IMR-90 (cell line): ENCODE measurements at regions not wholly inside any gene's neighbourhood (a gene's known extent, or its start where the extent isn't known, plus 50 kb on each side); places are given as distances from the start of the nearest gene placed in this dataset.

Source experiments
- ATAC-seq: fragments of 200-7000 bp; cut with Tn5 transposase; 2 replicates; pipeline ENCODE4 v1.9.1; 2020; ENCODE audit warnings: low read depth, mild to moderate bottlenecking, moderate library complexity
- BruUV-seq: library from RNA; stranded (reverse); fragments of 400-500 nt; replicated peaks from 2 replicates; lab custom pipeline; 2021; lab: Mats Ljungman, UMichigan
- CTCF ChIA-PET: fragments of 300-600 bp; formaldehyde crosslinking; extraction: SDS; loops from one replicate; lab custom pipeline; 2021; ENCODE audit warnings: antibody characterized with exemption; lab: Yijun Ruan, JAX
- POLR2A ChIA-PET: fragments of 300-600 bp; sonication (Branson Sonifier 250); formaldehyde crosslinking; loops from one replicate; lab custom pipeline; 2022; ENCODE audit warnings: antibody characterized with exemption; ENCODE audit not compliant: unreplicated experiment; lab: Charles Lee
- DNase-seq: peaks from one replicate; pipeline ENCODE4 v3.0.0; 2013
- H2AFZ ChIP-seq: replicated peaks from 2 replicates; pipeline ENCODE3; 2013; ENCODE audit warnings: low read length, mild to moderate bottlenecking; ENCODE audit not compliant: poor library complexity
- H2AK5ac ChIP-seq: 2 replicates; pipeline ENCODE4 v1.6.1; 2013; ENCODE audit warnings: low read depth, low read length, inconsistent platforms
- H2AK9ac ChIP-seq: replicated peaks from 2 replicates; pipeline ENCODE3; 2013; ENCODE audit warnings: mild to moderate bottlenecking, low read depth, low read length, moderate library complexity; ENCODE audit not compliant: poor library complexity
- H2BK120ac ChIP-seq: 2 replicates; pipeline ENCODE4 v1.6.1; 2013; ENCODE audit warnings: low read depth, low read length, inconsistent platforms
- H2BK15ac ChIP-seq: 3 replicates; pipeline ENCODE4 v1.6.1; 2013; ENCODE audit warnings: low read depth, low read length, inconsistent platforms
- H2BK20ac ChIP-seq: 2 replicates; pipeline ENCODE4 v1.6.1; 2013; ENCODE audit warnings: low read depth, mild to moderate bottlenecking, inconsistent platforms, low read length, moderate library complexity
- H2BK5ac ChIP-seq: 2 replicates; pipeline ENCODE4 v1.6.1; 2013; ENCODE audit warnings: mild to moderate bottlenecking, low read depth, low read length, inconsistent platforms; ENCODE audit not compliant: poor library complexity, severe bottlenecking
- H3K14ac ChIP-seq: replicated peaks from 2 replicates; pipeline ENCODE4 v1.6.1; 2013; ENCODE audit warnings: low read depth, low read length, inconsistent platforms
- H3K18ac ChIP-seq: 2 replicates; pipeline ENCODE4 v1.6.1; 2013; ENCODE audit warnings: low read depth, low read length, control low read depth
- H3K23ac ChIP-seq: 2 replicates; pipeline ENCODE4 v1.6.1; 2013; ENCODE audit warnings: low read depth, low read length, inconsistent platforms
- H3K27ac ChIP-seq: 2 replicates; pipeline ENCODE4 v1.5.1; 2013; ENCODE audit warnings: mild to moderate bottlenecking, control low read depth, low read length; ENCODE audit not compliant: insufficient read depth
- H3K27me3 ChIP-seq: 2 replicates; pipeline ENCODE4 v1.6.1; 2013; ENCODE audit warnings: low read length; ENCODE audit not compliant: control insufficient read depth, insufficient read depth
- H3K36me3 ChIP-seq: 2 replicates; pipeline ENCODE4 v1.6.1; 2013; ENCODE audit warnings: low read length, mixed read lengths; ENCODE audit not compliant: control insufficient read depth, insufficient read depth
- H3K4ac ChIP-seq: 2 replicates; pipeline ENCODE4 v1.6.1; 2013; ENCODE audit warnings: low read depth, low read length, inconsistent platforms
- H3K4me1 ChIP-seq: 2 replicates; pipeline ENCODE4 v1.6.1; 2013; ENCODE audit warnings: low read length, mixed read lengths; ENCODE audit not compliant: control insufficient read depth, insufficient read depth
- H3K4me2 ChIP-seq: 2 replicates; pipeline ENCODE4 v1.6.1; 2013; ENCODE audit warnings: low read depth, mild to moderate bottlenecking, control low read depth, low read length, moderate library complexity
- H3K4me3 ChIP-seq: 2 replicates; pipeline ENCODE4 v1.5.1; 2013; ENCODE audit warnings: low read depth, mild to moderate bottlenecking, control low read depth, low read length, moderate library complexity; ENCODE audit not compliant: insufficient read depth
- H3K56ac ChIP-seq: 2 replicates; pipeline ENCODE4 v1.6.1; 2013; ENCODE audit warnings: low read length, inconsistent platforms; ENCODE audit not compliant: insufficient read depth; ENCODE audit errors: extremely low read depth
- H3K79me1 ChIP-seq, 2 experiments: 2 replicates each; pipeline ENCODE4 v1.6.1; 2013; ENCODE audit warnings: low read length in 2 of 2, inconsistent platforms in 1 of 2, low read depth in 1 of 2
- H3K9ac ChIP-seq: 2 replicates; pipeline ENCODE4 v1.6.1; 2013; ENCODE audit warnings: low read depth, low read length, control low read depth
- H3K9me1 ChIP-seq: 2 replicates; pipeline ENCODE4 v1.6.1; 2013; ENCODE audit warnings: low read length, inconsistent platforms; ENCODE audit not compliant: insufficient read depth
- H3K9me3 ChIP-seq: 2 replicates; pipeline ENCODE4 v1.6.1; 2013; ENCODE audit warnings: low read length; ENCODE audit not compliant: control insufficient read depth, insufficient read depth
- H4K20me1 ChIP-seq: 2 replicates; pipeline ENCODE4 v1.6.1; 2013; ENCODE audit warnings: low read length, inconsistent platforms; ENCODE audit not compliant: insufficient read depth
- H4K5ac ChIP-seq: 2 replicates; pipeline ENCODE4 v1.6.1; 2013; ENCODE audit warnings: mild to moderate bottlenecking, low read depth, low read length, control low read depth
- H4K8ac ChIP-seq, 2 experiments: 2 replicates each; pipeline ENCODE4 v1.6.1; 2013; ENCODE audit warnings: low read depth in 2 of 2, low read length in 2 of 2, control low read depth in 1 of 2, inconsistent platforms in 1 of 2
- H4K91ac ChIP-seq: 2 replicates; pipeline ENCODE4 v1.6.1; 2013; ENCODE audit warnings: low read depth, low read length, inconsistent platforms; ENCODE audit not compliant: insufficient read depth
- FOS ChIP-seq: fragments of 150-350 bp; IDR thresholded peaks from 2 replicates; pipeline ENCODE4 v1.6.1; 2016; ENCODE audit warnings: low read depth, low read length
- MAZ ChIP-seq: IDR thresholded peaks from 2 replicates; pipeline ENCODE4 v1.6.1; 2012; ENCODE audit warnings: low read depth, mild to moderate bottlenecking, low read length, improper control_type of control experiment, moderate library complexity, borderline replicate concordance
- MXI1 ChIP-seq: IDR thresholded peaks from 2 replicates; pipeline ENCODE4 v1.6.1; 2012; ENCODE audit warnings: low read depth, mild to moderate bottlenecking, low read length, moderate library complexity, borderline replicate concordance
- POLR2A ChIP-seq: IDR thresholded peaks from 2 replicates; pipeline ENCODE4 v1.6.1; 2012; ENCODE audit warnings: mild to moderate bottlenecking, low read depth, low read length
- RFX5 ChIP-seq: IDR thresholded peaks from 2 replicates; pipeline ENCODE4 v1.8.0; 2012; ENCODE audit warnings: low read depth, mild to moderate bottlenecking, low read length, moderate library complexity
- SMC3 ChIP-seq: fragments of 150-350 bp; IDR thresholded peaks from 2 replicates; pipeline ENCODE4 v1.6.1; 2016; ENCODE audit warnings: low read depth, mild to moderate bottlenecking, antibody characterized with exemption, low read length, moderate library complexity
- USF2 ChIP-seq: fragments of 150-350 bp; IDR thresholded peaks from 2 replicates; pipeline ENCODE4 v1.6.1; 2017; ENCODE audit warnings: mild to moderate bottlenecking, antibody characterized with exemption, low read length, low read depth
- WGBS, 2 experiments: methylation state at CpG; one replicate each; pipeline versions ENCODE4 v1.1.5 to v1.1.7; 2013; ENCODE audit warnings: missing lambda C conversion rate in 2 of 2; ENCODE audit not compliant: insufficient read length in 1 of 2; ENCODE audit errors: extremely low coverage in 2 of 2; 5-methylcytosine and 5-hydroxymethylcytosine counted together
- dilution Hi-C: fragments of 300-500 bp; cut with HindIII; formaldehyde crosslinking; loops from one replicate; pipeline ENCODE4 v1.14.3; 2018; ENCODE audit warnings: low sequenced_read_pairs; ENCODE audit not compliant: unreplicated experiment
- in situ Hi-C: fragments of 300-500 bp; cut with MboI; formaldehyde crosslinking; loops from 3 replicates; pipeline ENCODE4 v1.14.3; 2019; ENCODE audit warnings: low sequenced_read_pairs, inconsistent platforms, mixed read lengths
- intact Hi-C: fragments of 100-400 bp; cut with micrococcal nuclease; formaldehyde crosslinking; loops from 2 replicates; pipeline ENCODE4 v1.10.0; 2022
- TF ChIP-seq, protein P1 (sequence below): fragments of 150-350 bp; IDR thresholded peaks from 2 replicates; pipeline ENCODE4 v1.6.1; 2016; ENCODE audit warnings: low read depth, mild to moderate bottlenecking, low read length, moderate library complexity, borderline replicate concordance

GRCh38 chr2:67706082-67706481, 308.9 kb downstream of the ETAA1 start:
- DNase-seq: no peak
- Histone ChIP-seq H3K9me1 (no peaks in the 10 kb centered on the region), H3K4me1 (no peaks in the 10 kb centered on the region), H4K5ac (no peak overlapping the region), H2BK5ac (no peak overlapping the region), H3K14ac (no peak overlapping the region), H3K18ac (no peak overlapping the region), H2BK15ac (no peak overlapping the region), H3K56ac (no peak overlapping the region), H4K91ac (no peak overlapping the region), H4K8ac (no peak overlapping the region), H2BK20ac (no peak overlapping the region), H2BK120ac (no peak overlapping the region), H3K36me3 (no peaks in the 10 kb centered on the region), H2AK5ac (no peak overlapping the region), H3K27ac (no peak overlapping the region), H3K23ac (no peak overlapping the region), H3K4ac (no peak overlapping the region), H4K20me1 (no peaks in the 10 kb centered on the region), H3K79me1 (no peaks in the 10 kb centered on the region), H3K9me3 (no peaks in the 10 kb centered on the region), H3K4me3 (no peak overlapping the region), H3K9ac (no peak overlapping the region), H3K4me2 (no peak overlapping the region), H2AK9ac (no peak overlapping the region), H2AFZ (no peak overlapping the region), H3K27me3 (no peaks in the 10 kb centered on the region)
- no CpG with 5 or more reads among the region's 3 CpGs for WGBS, 2 experiments
- no peak for ATAC-seq
- intact Hi-C loops: no loop called here
- TF ChIP-seq POLR2A (no peak), FOS (no peak), RFX5 (no peak), MAZ (no peak), USF2 (no peak), SMC3 (no peak), MXI1 (no peak)
- TF ChIP-seq, protein P1, sequence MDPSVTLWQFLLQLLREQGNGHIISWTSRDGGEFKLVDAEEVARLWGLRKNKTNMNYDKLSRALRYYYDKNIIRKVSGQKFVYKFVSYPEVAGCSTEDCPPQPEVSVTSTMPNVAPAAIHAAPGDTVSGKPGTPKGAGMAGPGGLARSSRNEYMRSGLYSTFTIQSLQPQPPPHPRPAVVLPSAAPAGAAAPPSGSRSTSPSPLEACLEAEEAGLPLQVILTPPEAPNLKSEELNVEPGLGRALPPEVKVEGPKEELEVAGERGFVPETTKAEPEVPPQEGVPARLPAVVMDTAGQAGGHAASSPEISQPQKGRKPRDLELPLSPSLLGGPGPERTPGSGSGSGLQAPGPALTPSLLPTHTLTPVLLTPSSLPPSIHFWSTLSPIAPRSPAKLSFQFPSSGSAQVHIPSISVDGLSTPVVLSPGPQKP: no peak
- in situ Hi-C loops: no loop called here
- ChIA-PET CTCF (no interaction called here), POLR2A (no interaction called here)
- no TSS peak for BruUV-seq
- dilution Hi-C loops: no loop called here
